PC-9 (cell line): ENCODE measurements at regions not wholly inside any gene's neighbourhood (a gene's known extent, or its start where the extent isn't known, plus 50 kb on each side); places are given as distances from the start of the nearest gene placed in this dataset.

ENCODE experiments used
- BruUV-seq: library from RNA; stranded (reverse); fragments of 400-500 nt; replicated peaks from 2 replicates; lab custom pipeline; 2021; lab: Mats Ljungman, UMichigan
- CTCF ChIA-PET: fragments of 300-600 bp; sonication (Branson Sonifier 250); formaldehyde crosslinking; loops from one replicate; lab custom pipeline; 2022; ENCODE audit warnings: antibody characterized with exemption; lab: Charles Lee
- POLR2A ChIA-PET: fragments of 300-600 bp; sonication (Branson Sonifier 250); formaldehyde crosslinking; loops from one replicate; lab custom pipeline; 2022; ENCODE audit warnings: antibody characterized with exemption; ENCODE audit not compliant: unreplicated experiment; lab: Charles Lee
- DNase-seq, 2 experiments: peaks; one replicate each; pipeline versions ENCODE4 v3.0.0 to v3.0.0-alpha.2; 2015 to 2022; ENCODE audit warnings: mixed read lengths in 1 of 2
- H2AFZ ChIP-seq: fragments of 200-600 bp; sonication (generic); 2 replicates; pipeline ENCODE4 v1.8.1; 2017; ENCODE audit warnings: antibody characterized with exemption
- H3F3A ChIP-seq: fragments of 200-600 bp; sonication (generic); 2 replicates; pipeline ENCODE4 v1.8.1; 2017; ENCODE audit warnings: antibody characterized with exemption, mild to moderate bottlenecking, low read depth; ENCODE audit not compliant: insufficient read depth
- H3K27ac ChIP-seq: fragments of 200-600 bp; sonication (generic); 2 replicates; pipeline ENCODE4 v1.6.1; 2016; ENCODE audit warnings: mixed run types
- H3K27me3 ChIP-seq: fragments of 200-600 bp; sonication (generic); 2 replicates; pipeline ENCODE4 v1.6.1; 2016; ENCODE audit warnings: low read depth, mixed run types; ENCODE audit not compliant: insufficient read depth
- H3K36me3 ChIP-seq: fragments of 200-600 bp; sonication (generic); 2 replicates; pipeline ENCODE4 v1.6.1; 2016; ENCODE audit warnings: low read depth, mixed run types
- H3K4me1 ChIP-seq: fragments of 200-600 bp; sonication (generic); replicated peaks from 2 replicates; pipeline ENCODE4 v1.6.1; 2016; ENCODE audit warnings: mixed run types; ENCODE audit not compliant: insufficient read depth
- H3K4me2 ChIP-seq: fragments of 200-600 bp; sonication (generic); 2 replicates; pipeline ENCODE4 v1.6.1; 2017; ENCODE audit warnings: mixed run types
- H3K4me3 ChIP-seq: fragments of 200-600 bp; sonication (generic); 2 replicates; pipeline ENCODE4 v1.6.1; 2016; ENCODE audit warnings: mixed run types
- H3K79me2 ChIP-seq: fragments of 200-600 bp; sonication (generic); 2 replicates; pipeline ENCODE4 v1.6.1; 2017; ENCODE audit warnings: low read depth, mixed run types
- H3K9me2 ChIP-seq: fragments of 200-600 bp; sonication (generic); 2 replicates; pipeline ENCODE4 v1.8.1; 2017; ENCODE audit warnings: mild to moderate bottlenecking; ENCODE audit not compliant: insufficient read depth
- H3K9me3 ChIP-seq: fragments of 200-600 bp; sonication (generic); 2 replicates; pipeline ENCODE4 v1.8.1; 2016; ENCODE audit warnings: low read depth; ENCODE audit not compliant: insufficient read depth
- H4K20me1 ChIP-seq: fragments of 200-600 bp; sonication (generic); 2 replicates; pipeline ENCODE4 v1.8.1; 2017; ENCODE audit not compliant: insufficient read depth
- EZH2 ChIP-seq: fragments of 200-600 bp; sonication (generic); IDR thresholded peaks from 2 replicates; pipeline ENCODE4 v1.8.0; 2017; ENCODE audit warnings: antibody characterized with exemption, low read depth
- intact Hi-C: fragments of 100-400 bp; cut with micrococcal nuclease; formaldehyde crosslinking; loops from one replicate; pipeline ENCODE4 v1.10.0; 2022; ENCODE audit not compliant: unreplicated experiment
- TF ChIP-seq, protein P1 (sequence below): fragments of 200-600 bp; sonication (generic); conservative IDR thresholded peaks from 2 replicates; pipeline ENCODE4 v1.6.1; 2017; ENCODE audit warnings: mixed run types, antibody characterized with exemption, mild to moderate bottlenecking, moderate library complexity

DNA sequence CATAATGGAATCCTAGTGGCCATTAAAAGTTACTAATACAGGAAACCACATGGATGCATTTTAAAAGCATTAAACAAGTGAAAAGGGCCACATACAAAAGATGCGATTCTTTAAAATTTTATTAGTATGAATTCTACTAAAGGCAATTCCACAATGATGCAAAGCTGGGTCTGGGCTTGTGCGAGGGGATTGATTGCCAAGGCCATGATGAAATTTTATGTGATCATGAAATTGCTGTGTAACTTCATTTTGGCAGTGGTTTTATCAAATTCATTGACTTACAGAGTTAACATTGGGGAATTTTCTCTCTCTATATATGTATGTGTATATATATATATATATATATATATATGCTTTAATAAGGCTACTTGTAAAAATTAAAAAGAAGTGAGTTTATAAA lies 1142.5 kb upstream of the IGFBP7 start:
- no peak overlapping the region for H2AFZ ChIP-seq
- no peak for DNase-seq
- H3K36me3 ChIP-seq, result no peaks in the 10 kb centered on the region
- H3K4me1 ChIP-seq, result no peaks in the 10 kb centered on the region
- no peaks in the 10 kb centered on the region for H3K79me2 ChIP-seq
- ChIA-PET CTCF (no interaction called here), POLR2A (no interaction called here)
- H3K27ac ChIP-seq, result no peak overlapping the region
- H3K9me2 ChIP-seq, result no peaks in the 10 kb centered on the region
- no peaks in the 10 kb centered on the region for H4K20me1 ChIP-seq
- no peaks in the 10 kb centered on the region for H3F3A ChIP-seq
- H3K9me3 ChIP-seq, result no peaks in the 10 kb centered on the region
- no peak overlapping the region for H3K4me2 ChIP-seq
- intact Hi-C loops, result no loop called here
- no peaks in the 10 kb centered on the region for H3K27me3 ChIP-seq
- no TSS peak for BruUV-seq
- TF ChIP-seq, protein P1, sequence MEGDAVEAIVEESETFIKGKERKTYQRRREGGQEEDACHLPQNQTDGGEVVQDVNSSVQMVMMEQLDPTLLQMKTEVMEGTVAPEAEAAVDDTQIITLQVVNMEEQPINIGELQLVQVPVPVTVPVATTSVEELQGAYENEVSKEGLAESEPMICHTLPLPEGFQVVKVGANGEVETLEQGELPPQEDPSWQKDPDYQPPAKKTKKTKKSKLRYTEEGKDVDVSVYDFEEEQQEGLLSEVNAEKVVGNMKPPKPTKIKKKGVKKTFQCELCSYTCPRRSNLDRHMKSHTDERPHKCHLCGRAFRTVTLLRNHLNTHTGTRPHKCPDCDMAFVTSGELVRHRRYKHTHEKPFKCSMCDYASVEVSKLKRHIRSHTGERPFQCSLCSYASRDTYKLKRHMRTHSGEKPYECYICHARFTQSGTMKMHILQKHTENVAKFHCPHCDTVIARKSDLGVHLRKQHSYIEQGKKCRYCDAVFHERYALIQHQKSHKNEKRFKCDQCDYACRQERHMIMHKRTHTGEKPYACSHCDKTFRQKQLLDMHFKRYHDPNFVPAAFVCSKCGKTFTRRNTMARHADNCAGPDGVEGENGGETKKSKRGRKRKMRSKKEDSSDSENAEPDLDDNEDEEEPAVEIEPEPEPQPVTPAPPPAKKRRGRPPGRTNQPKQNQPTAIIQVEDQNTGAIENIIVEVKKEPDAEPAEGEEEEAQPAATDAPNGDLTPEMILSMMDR, result no peak
- TF ChIP-seq EZH2, result no peak
- H3K4me3 ChIP-seq, result no peak overlapping the region

GRCh38 chr4:58247792-58248191 lies 1137.6 kb upstream of the IGFBP7 start:
- H3K4me1 ChIP-seq, result no peaks in the 10 kb centered on the region
- no peak overlapping the region for H3K4me2 ChIP-seq
- H3K79me2 ChIP-seq, result no peaks in the 10 kb centered on the region
- no peak overlapping the region for H3K4me3 ChIP-seq
- no peak overlapping the region for H3K27ac ChIP-seq
- H3K27me3 ChIP-seq, result no peaks in the 10 kb centered on the region
- H4K20me1 ChIP-seq, result no peaks in the 10 kb centered on the region
- H3K36me3 ChIP-seq, result no peaks in the 10 kb centered on the region
- BruUV-seq, result no TSS peak
- no peaks in the 10 kb centered on the region for H3K9me2 ChIP-seq
- no peak for TF ChIP-seq EZH2
- TF ChIP-seq, protein P1, result no peak
- no peaks in the 10 kb centered on the region for H3F3A ChIP-seq
- DNase-seq, result no peak
- H3K9me3 ChIP-seq, result no peaks in the 10 kb centered on the region
- H2AFZ ChIP-seq, result no peak overlapping the region
- ChIA-PET POLR2A (no interaction called here), CTCF (no interaction called here)
- intact Hi-C loops, result no loop called here

DNA sequence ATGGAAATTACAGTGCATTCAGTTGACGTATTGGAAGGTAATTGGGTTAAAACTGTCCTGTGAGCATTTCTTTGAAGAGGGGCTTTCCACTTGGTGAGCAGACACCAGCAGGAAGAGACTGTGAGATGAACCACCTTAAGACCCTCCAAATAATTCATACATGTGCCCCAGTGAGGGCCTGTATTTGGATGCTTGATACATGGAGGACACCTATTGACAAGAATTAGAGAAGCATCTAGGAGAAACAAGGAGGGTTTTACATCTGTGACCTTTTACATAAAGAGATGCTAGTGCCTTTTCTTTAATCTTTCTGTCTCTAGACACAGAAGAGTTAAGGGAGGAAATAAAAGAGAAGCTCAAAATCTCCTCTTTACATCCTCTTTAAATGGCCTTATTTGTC lies 1115.3 kb upstream of the IGFBP7 start:
- Histone ChIP-seq H3F3A (no peaks in the 10 kb centered on the region), H3K9me3 (no peaks in the 10 kb centered on the region), H3K9me2 (no peaks in the 10 kb centered on the region), H3K27me3 (no peaks in the 10 kb centered on the region), H3K4me1 (no peaks in the 10 kb centered on the region), H3K79me2 (no peaks in the 10 kb centered on the region), H4K20me1 (no peaks in the 10 kb centered on the region), H2AFZ (no peak overlapping the region), H3K4me3 (no peak overlapping the region), H3K4me2 (no peak overlapping the region), H3K36me3 (no peaks in the 10 kb centered on the region), H3K27ac (no peak overlapping the region)
- intact Hi-C loops, result no loop called here
- POLR2A ChIA-PET, result no interaction called here
- DNase-seq, result no peak
- CTCF ChIA-PET, result no interaction called here
- TF ChIP-seq, protein P1, result no peak
- no peak for TF ChIP-seq EZH2
- BruUV-seq, result no TSS peak
